Transverse colon (tissue), 4 donors: ENCODE measurements at regions not wholly inside any gene's neighbourhood (a gene's known extent, or its start where the extent isn't known, plus 50 kb on each side); places are given as distances from the start of the nearest gene placed in this dataset.

Experiments used
- CTCF ChIP-seq, 5 experiments: fragments of 200-600 bp in 3 of 5; fragments of 450-650 bp in 2 of 5; sonication (generic) in 3 of 5; IDR thresholded peaks; 1 replicate in 2 of 5; 2 replicates in 3 of 5; pipeline ENCODE4 v1.5.1; 2016 to 2017; ENCODE audit warnings: antibody characterized with exemption in 5 of 5, inconsistent platforms in 3 of 5, mild to moderate bottlenecking in 2 of 5, moderate library complexity in 1 of 5
- POLR2A ChIP-seq: fragments of 450-650 bp; IDR thresholded peaks from one replicate; pipeline ENCODE4 v1.6.1; 2016; ENCODE audit warnings: antibody characterized with exemption, mild to moderate bottlenecking, moderate library complexity
- POLR2AphosphoS5 ChIP-seq, 3 donors: sonication (generic); formaldehyde crosslinking; IDR thresholded peaks; one replicate each; pipeline ENCODE4 v1.6.1; 2016; ENCODE audit warnings: antibody characterized with exemption in 3 of 3

DNA sequence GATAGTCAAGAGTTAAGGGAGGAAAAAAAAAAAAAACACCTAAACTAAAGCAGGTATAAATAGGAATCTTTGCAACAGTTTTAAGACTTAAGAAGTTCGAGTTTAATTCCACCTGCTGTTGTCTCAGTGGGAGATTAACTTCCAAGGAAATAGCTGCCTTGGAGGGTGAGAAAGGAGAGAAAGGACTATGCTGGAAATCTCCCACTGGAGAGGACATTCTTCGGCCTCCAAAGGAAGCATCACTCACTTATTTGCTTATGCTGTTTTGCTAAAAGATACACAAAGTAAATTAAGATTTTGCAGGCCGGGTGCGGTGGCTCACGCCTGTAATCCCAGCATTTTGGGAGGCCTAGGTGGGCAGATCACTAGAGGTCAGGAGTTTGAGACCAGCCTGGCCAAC, 317.9 kb upstream of the MPDZ start:
- TF ChIP-seq CTCF (IDR thresholded peaks at IDR 0.05): no peak
- no peak for TF ChIP-seq POLR2AphosphoS5 (IDR thresholded peaks at IDR 0.05)
- TF ChIP-seq POLR2A: no peak
